ENCODE measurements at regions not wholly inside any gene's neighbourhood (a gene's known extent, or its start where the extent isn't known, plus 50 kb on each side); places are given as distances from the start of the nearest gene placed in this dataset.
A peak's percentile ranks its signal among the peaks of the same experiment; 100 is the strongest.

GRCh38 chr1:56167596-56167995 lies 411.8 kb downstream of the PLPP3 start:
- in situ Hi-C loops (cut with MboI): no loop called here
- ATAC-seq: 0 out of 3 replicates have a peak, but pooled peaks have one; percentile 15

More at GRCh38 chr1:56167596-56167995, 411.8 kb downstream of the PLPP3 start:
- FAIRE-seq (no peak), DNase-seq (ENCODE audit: low read depth, low spot score) (no peak)
- RAD21 ChIA-PET (ENCODE audit: unreplicated experiment): interaction anchor here (0.8 kb wide), 1 partner anchor 33 kb away, joined by 4 read pairs; no protein-coding TSS in a partner anchor
- no TSS peak for BruUV-seq (replicated peaks)
- Histone ChIP-seq H3K4me1 (ENCODE audit: control insufficient read depth, insufficient read depth, low read length) (no peaks in the 10 kb centered on the region), H3K4me2 (ENCODE audit: control insufficient read depth, insufficient read depth) (no peak overlapping the region), H2AFZ (ENCODE audit: control insufficient read depth, low read depth, low read length) (no peak overlapping the region), H3K27ac (ENCODE audit: control insufficient read depth, insufficient read depth) (no peak overlapping the region), H3K27me3 (replicated peaks in 1 of 2; ENCODE audit: control insufficient read depth in 2 of 2, insufficient read depth in 2 of 2, low read length in 1 of 2) (no peaks in the 10 kb centered on the region), H3K79me2 (ENCODE audit: control insufficient read depth, insufficient read depth, low read length) (no peaks in the 10 kb centered on the region), H3K36me3 (ENCODE audit: control insufficient read depth in 2 of 2, insufficient read depth in 2 of 2, low read length in 1 of 2) (no peaks in the 10 kb centered on the region), H3K9ac (ENCODE audit: control insufficient read depth, insufficient read depth, low read length) (no peak overlapping the region), H3K4me3 (no peak overlapping the region), H4K20me1 (ENCODE audit: control insufficient read depth, insufficient read depth) (no peaks in the 10 kb centered on the region), H3K9me3 (replicated peaks; ENCODE audit: control insufficient read depth, insufficient read depth, low read length) (no peaks in the 10 kb centered on the region; the same call in 2 of the 3 replicates)
- TF ChIP-seq SIN3A (IDR thresholded peaks at IDR 0.05; ENCODE audit: low read depth, low read length): no peak
- no peak for TF ChIP-seq POLR2A (IDR thresholded peaks at IDR 0.05; ENCODE audit: low read depth, low read length)
- TF ChIP-seq USF2 (IDR thresholded peaks at IDR 0.05; ENCODE audit: borderline replicate concordance, low read depth, low read length): no peak
- no peak for TF ChIP-seq ZBED1 (IDR thresholded peaks at IDR 0.05; ENCODE audit: borderline replicate concordance)
- TF ChIP-seq, protein P1, sequence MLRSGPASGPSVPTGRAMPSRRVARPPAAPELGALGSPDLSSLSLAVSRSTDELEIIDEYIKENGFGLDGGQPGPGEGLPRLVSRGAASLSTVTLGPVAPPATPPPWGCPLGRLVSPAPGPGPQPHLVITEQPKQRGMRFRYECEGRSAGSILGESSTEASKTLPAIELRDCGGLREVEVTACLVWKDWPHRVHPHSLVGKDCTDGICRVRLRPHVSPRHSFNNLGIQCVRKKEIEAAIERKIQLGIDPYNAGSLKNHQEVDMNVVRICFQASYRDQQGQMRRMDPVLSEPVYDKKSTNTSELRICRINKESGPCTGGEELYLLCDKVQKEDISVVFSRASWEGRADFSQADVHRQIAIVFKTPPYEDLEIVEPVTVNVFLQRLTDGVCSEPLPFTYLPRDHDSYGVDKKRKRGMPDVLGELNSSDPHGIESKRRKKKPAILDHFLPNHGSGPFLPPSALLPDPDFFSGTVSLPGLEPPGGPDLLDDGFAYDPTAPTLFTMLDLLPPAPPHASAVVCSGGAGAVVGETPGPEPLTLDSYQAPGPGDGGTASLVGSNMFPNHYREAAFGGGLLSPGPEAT (IDR thresholded peaks at IDR 0.05; ENCODE audit: low read depth): no peak
- no peak for TF ChIP-seq IKZF1 (conservative IDR thresholded peaks at IDR 0.05)
- TF ChIP-seq ESRRA (IDR thresholded peaks at IDR 0.05; ENCODE audit: low read length): no peak
- TF ChIP-seq CEBPZ (IDR thresholded peaks at IDR 0.05; ENCODE audit: low read depth, low read length): no peak
- no peak for TF ChIP-seq ASH2L (IDR thresholded peaks at IDR 0.05; ENCODE audit: borderline replicate concordance, low read depth)
- no peak for TF ChIP-seq BCL11A (IDR thresholded peaks at IDR 0.05; ENCODE audit: low read depth, low read length)
- CTCF ChIA-PET: interaction anchor here (1.1 kb wide), 1 partner anchor 8 kb away, joined by 3 read pairs; no protein-coding TSS in a partner anchor
- POLR2A ChIA-PET: no interaction called here
- SMC1A ChIA-PET (ENCODE audit: uncharacterized antibody, unreplicated experiment): interaction anchor here (0.8 to 2.8 kb wide), 4 partner anchors 10 to 209 kb away, joined by 3 to 9 read pairs (median 5); no protein-coding TSS in a partner anchor
- 8% methylated on average over 3 of the region's 3 CpGs for WGBS (ENCODE audit: insufficient coverage, insufficient replicate concordance, low lambda C conversion rate, missing lambda C conversion rate)
- intact Hi-C loops (cut with micrococcal nuclease; ENCODE audit: unreplicated experiment): no loop called here
